Transverse colon (tissue), 4 donors: ENCODE measurements at regions not wholly inside any gene's neighbourhood (a gene's known extent, or its start where the extent isn't known, plus 50 kb on each side); places are given as distances from the start of the nearest gene placed in this dataset.
A peak's percentile ranks its signal among the peaks of the same experiment; 100 is the strongest.

Source experiments
- DNase-seq: peaks from one replicate; pipeline ENCODE4 v3.0.0-alpha.2; 2019
- H3K27ac ChIP-seq, 4 donors: fragments of 200-600 bp; sonication (generic); 2 replicates each; pipeline ENCODE4 v1.5.1; 2016 to 2018; ENCODE audit warnings: inconsistent platforms in 4 of 4
- H3K27me3 ChIP-seq: fragments of 200-600 bp; sonication (generic); 2 replicates; pipeline ENCODE4 v1.5.1; 2017; ENCODE audit warnings: inconsistent platforms
- H3K36me3 ChIP-seq, 4 donors: fragments of 200-600 bp; sonication (generic); 2 replicates each; pipeline ENCODE4 v1.5.1; 2017 to 2019; ENCODE audit warnings: inconsistent platforms in 4 of 4
- H3K4me1 ChIP-seq, 4 donors: fragments of 200-600 bp; sonication (generic); 2 replicates each; pipeline ENCODE4 v1.5.1; 2017 to 2020; ENCODE audit warnings: inconsistent platforms in 4 of 4
- H3K4me3 ChIP-seq, 4 donors: fragments of 200-600 bp; sonication (generic); 1 replicate in 1 of 4; 2 replicates in 3 of 4; pipeline versions ENCODE4 v1.5.1 to v1.6.1; 2017 to 2019; ENCODE audit warnings: inconsistent platforms in 4 of 4
- H3K9me3 ChIP-seq, 2 donors: fragments of 200-600 bp; sonication (generic); 2 replicates each; pipeline ENCODE4 v1.5.1; 2017 to 2019; ENCODE audit warnings: inconsistent platforms in 2 of 2
- EP300 ChIP-seq: sonication (generic); formaldehyde crosslinking; IDR thresholded peaks from one replicate; pipeline ENCODE4 v1.6.1; 2017; ENCODE audit warnings: antibody characterized with exemption, low read depth
- POLR2A ChIP-seq: fragments of 450-650 bp; IDR thresholded peaks from one replicate; pipeline ENCODE4 v1.6.1; 2016; ENCODE audit warnings: antibody characterized with exemption, mild to moderate bottlenecking, moderate library complexity
- POLR2AphosphoS5 ChIP-seq, 3 donors: sonication (generic); formaldehyde crosslinking; IDR thresholded peaks; one replicate each; pipeline ENCODE4 v1.6.1; 2016; ENCODE audit warnings: antibody characterized with exemption in 3 of 3
- WGBS, 2 donors: methylation state at CpG; one replicate each; pipeline ENCODE4 v1.1.5; 2018; ENCODE audit warnings: low coverage in 1 of 2; 5-methylcytosine and 5-hydroxymethylcytosine counted together
- in situ Hi-C, 4 donors: fragments of 200-750 bp; cut with MboI; loops; one replicate each; pipeline versions ENCODE4 v1.15.0 to v1.15.1; 2017; ENCODE audit warnings: low sequenced_read_pairs in 3 of 4, low pct_ligation_motif_present in 1 of 4, low pct_unique_long_range_greater_than_20kb in 1 of 4
- intact Hi-C: fragments of 100-400 bp; cut with DNase I; formaldehyde crosslinking; loops from one replicate; pipeline ENCODE4 v1.15.1; 2023; ENCODE audit warnings: low total_unique reads
- TF ChIP-seq, protein P1 (sequence below), 5 experiments: fragments of 200-600 bp in 3 of 5; fragments of 450-650 bp in 2 of 5; sonication (generic) in 3 of 5; IDR thresholded peaks; 1 replicate in 2 of 5; 2 replicates in 3 of 5; pipeline ENCODE4 v1.5.1; 2016 to 2017; ENCODE audit warnings: antibody characterized with exemption in 5 of 5, inconsistent platforms in 3 of 5, mild to moderate bottlenecking in 2 of 5, moderate library complexity in 1 of 5

GRCh38 chr2:176682278-176682677 lies 413.0 kb downstream of the MTX2 start:
- no peak overlapping the region for H3K4me3 ChIP-seq
- H3K36me3 ChIP-seq: no peaks in the 10 kb centered on the region
- TF ChIP-seq, protein P1, sequence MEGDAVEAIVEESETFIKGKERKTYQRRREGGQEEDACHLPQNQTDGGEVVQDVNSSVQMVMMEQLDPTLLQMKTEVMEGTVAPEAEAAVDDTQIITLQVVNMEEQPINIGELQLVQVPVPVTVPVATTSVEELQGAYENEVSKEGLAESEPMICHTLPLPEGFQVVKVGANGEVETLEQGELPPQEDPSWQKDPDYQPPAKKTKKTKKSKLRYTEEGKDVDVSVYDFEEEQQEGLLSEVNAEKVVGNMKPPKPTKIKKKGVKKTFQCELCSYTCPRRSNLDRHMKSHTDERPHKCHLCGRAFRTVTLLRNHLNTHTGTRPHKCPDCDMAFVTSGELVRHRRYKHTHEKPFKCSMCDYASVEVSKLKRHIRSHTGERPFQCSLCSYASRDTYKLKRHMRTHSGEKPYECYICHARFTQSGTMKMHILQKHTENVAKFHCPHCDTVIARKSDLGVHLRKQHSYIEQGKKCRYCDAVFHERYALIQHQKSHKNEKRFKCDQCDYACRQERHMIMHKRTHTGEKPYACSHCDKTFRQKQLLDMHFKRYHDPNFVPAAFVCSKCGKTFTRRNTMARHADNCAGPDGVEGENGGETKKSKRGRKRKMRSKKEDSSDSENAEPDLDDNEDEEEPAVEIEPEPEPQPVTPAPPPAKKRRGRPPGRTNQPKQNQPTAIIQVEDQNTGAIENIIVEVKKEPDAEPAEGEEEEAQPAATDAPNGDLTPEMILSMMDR (IDR thresholded peaks at IDR 0.05): no peak
- TF ChIP-seq POLR2AphosphoS5 (IDR thresholded peaks at IDR 0.05) (no peak), POLR2A (no peak)
- in situ Hi-C loops (no loop called here), intact Hi-C loops (no loop called here)
- peaks cover 0 to 5% (median 2%) of the 10 kb centered on the region in 4 donors for H3K4me1 ChIP-seq
- DNase-seq: no peak
- H3K27ac ChIP-seq: peak overlapping the region; percentile 4 to 65 (median 50)
- WGBS, 2 donors: 46 to 47% methylated on average over 3 of the region's 3 CpGs
- no peaks in the 10 kb centered on the region for H3K27me3 ChIP-seq
- no peaks in the 10 kb centered on the region for H3K9me3 ChIP-seq

- no peak overlapping the region for H3K4me3 ChIP-seq
- no peaks in the 10 kb centered on the region for H3K9me3 ChIP-seq
- in situ Hi-C loops: no loop called here
- TF ChIP-seq POLR2A (no peak), POLR2AphosphoS5 (IDR thresholded peaks at IDR 0.05) (no peak), EP300 (no peak)
- TF ChIP-seq, protein P1 (IDR thresholded peaks at IDR 0.05): no peak
- H3K4me1 ChIP-seq: peaks cover 0 to 5% (median 2%) of the 10 kb centered on the region in 4 donors
- no peaks in the 10 kb centered on the region for H3K36me3 ChIP-seq
- no peak overlapping the region for H3K27ac ChIP-seq
- DNase-seq: no peak
- 53 to 75% methylated on average over 1 of the region's 1 CpG for WGBS, 2 donors
- intact Hi-C loops: loop anchor here (1.0 kb wide), 1 partner anchor 37 kb away; no protein-coding TSS in a partner anchor
- H3K27me3 ChIP-seq: no peaks in the 10 kb centered on the region
These were observed 414.4 kb downstream of the MTX2 start for GRCh38 chr2:176683618-176684111.

DNA sequence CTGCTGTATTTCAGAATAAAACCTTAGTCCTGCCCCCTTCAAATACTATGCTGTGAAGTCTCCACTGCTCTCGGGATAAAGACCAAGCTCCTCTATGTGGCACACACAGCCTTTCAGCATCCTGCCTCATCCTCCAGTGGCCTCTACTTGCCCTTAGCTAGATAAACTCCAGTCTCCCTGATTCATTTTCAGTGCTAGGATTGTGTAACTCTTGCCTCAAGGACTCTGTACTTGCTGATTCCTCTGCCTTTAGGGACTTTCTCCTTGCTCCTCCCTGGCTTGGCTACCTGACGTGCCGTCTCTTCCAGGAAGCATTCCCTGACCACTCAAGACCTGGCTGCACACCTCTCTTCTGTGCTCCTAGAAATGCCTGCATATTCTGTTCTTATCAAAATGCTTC lies 416.7 kb downstream of the MTX2 start:
- in situ Hi-C loops: no loop called here
- intact Hi-C loops: no loop called here
- DNase-seq: no peak
- Histone ChIP-seq H3K27me3 (no peaks in the 10 kb centered on the region), H3K36me3 (no peaks in the 10 kb centered on the region), H3K9me3 (no peaks in the 10 kb centered on the region), H3K4me3 (no peak overlapping the region), H3K27ac (no peak overlapping the region), H3K4me1 (peaks cover 0 to 5% (median 2%) of the 10 kb centered on the region in 4 donors)
- WGBS, 2 donors: 92% methylated on average over 3 of the region's 3 CpGs; no CpG with 5 or more reads in 1 of the 2 donors
- TF ChIP-seq POLR2AphosphoS5 (IDR thresholded peaks at IDR 0.05): no peak
- TF ChIP-seq POLR2A: no peak
- TF ChIP-seq EP300: no peak
- TF ChIP-seq, protein P1 (IDR thresholded peaks at IDR 0.05): no peak

- 77 to 81% methylated on average over 2 to 3 of the region's 3 CpGs for WGBS, 2 donors
- no peak for DNase-seq
- TF ChIP-seq POLR2A: no peak
- no peak for TF ChIP-seq EP300
- Histone ChIP-seq H3K27ac (no peak overlapping the region), H3K4me1 (peaks cover 0 to 5% (median 2%) of the 10 kb centered on the region in 4 donors), H3K9me3 (no peaks in the 10 kb centered on the region), H3K36me3 (no peaks in the 10 kb centered on the region), H3K27me3 (no peaks in the 10 kb centered on the region), H3K4me3 (no peak overlapping the region)
- intact Hi-C loops: no loop called here
- in situ Hi-C loops: no loop called here
These were observed 417.1 kb downstream of the MTX2 start for GRCh38 chr2:176686328-176686727.

DNA sequence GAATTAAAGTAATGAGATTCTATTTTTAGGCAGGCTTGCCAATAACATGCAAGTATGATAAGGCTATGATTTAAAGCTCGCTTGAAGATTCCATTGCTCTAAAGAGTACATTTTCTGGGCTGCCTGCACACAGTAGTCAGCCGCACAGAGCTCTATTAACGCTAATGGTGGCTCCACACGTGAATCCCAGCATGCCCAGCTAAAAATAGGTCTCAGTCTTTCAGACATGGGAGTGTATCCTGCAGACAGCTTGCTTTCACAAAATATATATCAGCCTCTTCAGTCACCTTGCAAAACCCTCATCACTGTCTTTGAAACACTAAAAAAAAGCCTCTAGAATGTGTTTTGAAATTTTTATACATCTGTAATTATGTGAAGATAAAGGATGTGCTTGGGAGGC lies 418.1 kb downstream of the MTX2 start:
- TF ChIP-seq POLR2AphosphoS5 (IDR thresholded peaks at IDR 0.05) (no peak), POLR2A (no peak), EP300 (no peak)
- TF ChIP-seq, protein P1 (IDR thresholded peaks at IDR 0.05): no peak
- no peaks in the 10 kb centered on the region for H3K27me3 ChIP-seq
- no peaks in the 10 kb centered on the region for H3K36me3 ChIP-seq
- no peak for DNase-seq
- peaks cover 0 to 5% (median 0%) of the 10 kb centered on the region in 4 donors for H3K4me1 ChIP-seq
- H3K27ac ChIP-seq: no peak overlapping the region
- H3K4me3 ChIP-seq: no peak overlapping the region
- WGBS, 2 donors: 76 to 78% methylated on average over 4 of the region's 4 CpGs
- in situ Hi-C loops (no loop called here), intact Hi-C loops (no loop called here)
- H3K9me3 ChIP-seq: no peaks in the 10 kb centered on the region
